T47D (cell line): ENCODE measurements at regions not wholly inside any gene's neighbourhood (a gene's known extent, or its start where the extent isn't known, plus 50 kb on each side); places are given as distances from the start of the nearest gene placed in this dataset.
A peak's percentile ranks its signal among the peaks of the same experiment; 100 is the strongest.

Source experiments
- DNase-seq, 2 experiments: peaks; one replicate each; pipeline versions ENCODE4 v3.0.0 to v3.0.0-alpha.2; 2011 to 2012; ENCODE audit warnings: low read depth in 1 of 2, low spot score in 1 of 2
- JUND ChIP-seq: IDR thresholded peaks from 2 replicates; pipeline ENCODE4 v1.6.1; 2012; ENCODE audit warnings: low read depth
- in situ Hi-C: cut with HindIII; loops from 2 replicates; pipeline ENCODE4 v1.10.0; 2016; ENCODE audit warnings: low sequenced_read_pairs, low pct_unique_long_range_greater_than_20kb

- in situ Hi-C loops: no loop called here
- DNase-seq: peak in 1 of 2 experiments; percentile 6
- TF ChIP-seq JUND: no peak
Measured at GRCh38 chr21:28338701-28339305, 653.9 kb downstream of the LTN1 start.

- no peak for TF ChIP-seq JUND
- in situ Hi-C loops: no loop called here
- peak; percentile 8 to 75 for DNase-seq
Measured at GRCh38 chr21:28337315-28337714, 655.4 kb downstream of the LTN1 start.

GRCh38 chr21:28336314-28336713 lies 656.4 kb downstream of the LTN1 start:
- in situ Hi-C loops: no loop called here
- no peak for TF ChIP-seq JUND
- DNase-seq: peak in 1 of 2 experiments; percentile 48

GRCh38 chr21:28334407-28334806 lies 658.3 kb downstream of the LTN1 start:
- in situ Hi-C loops: no loop called here
- DNase-seq: no peak
- TF ChIP-seq JUND: no peak

GRCh38 chr21:28333578-28334075 lies 659.0 kb downstream of the LTN1 start:
- no peak for DNase-seq
- in situ Hi-C loops: no loop called here
- no peak for TF ChIP-seq JUND

- no peak for TF ChIP-seq JUND
- in situ Hi-C loops: no loop called here
- DNase-seq: no peak
Measured at GRCh38 chr21:28332796-28333195, 659.9 kb downstream of the LTN1 start.

DNA sequence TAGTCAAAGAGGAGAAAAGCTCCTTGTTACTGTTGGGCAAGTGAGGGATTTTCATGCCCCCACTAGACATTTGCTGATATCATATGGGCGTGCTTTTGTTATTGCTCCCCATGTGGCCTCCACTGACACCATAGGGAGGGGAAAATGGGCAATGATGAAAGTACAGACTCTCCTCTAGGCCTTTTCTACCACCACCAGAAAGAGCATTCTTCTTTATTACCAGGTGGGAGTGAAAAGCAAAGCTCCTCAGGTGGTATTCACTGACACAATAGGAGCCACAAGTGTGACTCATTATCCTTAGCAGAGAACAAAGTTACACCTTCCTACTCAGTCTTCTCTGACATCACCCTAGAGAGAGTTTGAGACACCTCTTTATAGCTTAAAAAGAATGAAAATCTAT lies 667.1 kb downstream of the LTN1 start:
- in situ Hi-C loops: no loop called here
- no peak for DNase-seq
- TF ChIP-seq JUND: no peak

DNA sequence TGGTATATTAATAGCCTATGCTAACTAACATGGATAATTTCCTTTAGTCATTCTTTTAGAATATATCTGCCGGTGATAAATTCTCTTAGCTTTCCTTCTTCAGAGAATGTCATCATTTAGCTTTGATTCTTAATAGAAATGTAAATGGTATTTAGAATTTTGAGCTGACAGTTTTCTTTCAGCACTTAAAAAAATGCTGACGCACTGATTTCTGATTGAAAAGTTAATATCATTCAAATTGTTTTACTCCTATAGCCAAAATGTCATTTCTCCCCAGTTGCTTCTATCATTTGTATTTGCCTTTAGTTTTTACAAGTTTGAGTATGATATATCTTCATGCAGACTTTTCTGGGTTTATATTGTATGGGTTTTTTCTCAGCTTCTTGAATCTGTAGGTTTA lies 668.0 kb downstream of the LTN1 start:
- in situ Hi-C loops: no loop called here
- no peak for DNase-seq
- no peak for TF ChIP-seq JUND

DNA sequence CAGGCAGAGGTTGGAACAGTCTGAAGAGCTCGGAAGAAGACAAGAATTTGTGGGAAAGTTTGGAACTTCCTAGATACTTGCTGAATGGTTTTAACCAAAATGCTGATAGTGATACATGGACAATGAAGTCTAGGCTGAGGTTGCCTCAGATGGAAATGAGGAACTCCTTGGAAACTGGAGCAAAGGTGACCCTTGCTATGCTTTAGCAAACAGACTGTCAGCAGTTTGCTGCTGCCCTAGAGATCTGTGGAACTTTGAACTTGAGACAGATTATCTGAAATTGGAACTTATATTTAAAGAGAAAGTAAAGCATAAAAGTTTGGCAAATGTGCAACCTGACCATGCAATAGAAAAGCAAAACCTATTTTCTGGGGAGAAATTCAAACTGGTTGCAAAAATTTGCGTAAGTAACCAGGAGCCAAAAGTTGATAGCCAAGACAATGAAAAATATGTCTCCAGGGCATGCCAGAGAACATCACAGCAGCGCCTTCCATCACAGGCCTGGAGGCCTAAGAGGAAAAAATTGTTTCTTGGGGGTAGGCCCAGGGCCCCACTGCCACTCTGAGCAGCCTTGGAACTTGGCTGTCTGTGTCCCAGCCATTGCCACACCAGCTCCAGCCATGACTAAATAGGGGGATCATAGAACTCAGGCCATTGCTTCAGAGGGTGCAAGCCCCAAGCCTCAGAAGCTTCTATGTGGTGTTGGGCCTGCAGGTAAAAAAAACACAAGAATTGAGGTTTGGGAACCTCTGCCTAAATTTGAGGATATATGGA lies 675.3 kb downstream of the LTN1 start:
- DNase-seq: no peak
- no peak for TF ChIP-seq JUND
- in situ Hi-C loops: no loop called here

GRCh38 chr21:28311411-28312190 lies 681.1 kb downstream of the LTN1 start:
- in situ Hi-C loops: no loop called here
- no peak for TF ChIP-seq JUND
- DNase-seq: no peak

DNA sequence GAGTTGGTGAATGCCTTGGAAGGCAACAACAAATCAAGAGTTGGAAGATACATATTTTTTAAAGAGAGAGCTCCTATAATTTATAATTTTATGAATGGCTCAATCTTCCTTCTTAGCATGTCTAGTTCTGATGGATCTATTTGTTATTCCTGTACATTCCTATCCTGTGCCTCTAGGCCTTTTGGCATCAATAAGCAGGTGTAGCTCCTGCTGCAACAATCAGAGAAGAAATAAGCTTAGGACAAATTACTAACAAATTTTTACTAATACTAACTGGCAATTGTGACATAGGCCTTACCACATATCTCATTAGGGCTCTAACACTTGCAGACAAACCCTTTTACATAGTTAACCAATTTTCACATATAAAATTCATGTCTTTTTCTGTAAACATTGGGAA lies 682.0 kb downstream of the LTN1 start:
- peak; percentile 4 to 52 for DNase-seq
- in situ Hi-C loops: no loop called here
- TF ChIP-seq JUND: no peak

DNA sequence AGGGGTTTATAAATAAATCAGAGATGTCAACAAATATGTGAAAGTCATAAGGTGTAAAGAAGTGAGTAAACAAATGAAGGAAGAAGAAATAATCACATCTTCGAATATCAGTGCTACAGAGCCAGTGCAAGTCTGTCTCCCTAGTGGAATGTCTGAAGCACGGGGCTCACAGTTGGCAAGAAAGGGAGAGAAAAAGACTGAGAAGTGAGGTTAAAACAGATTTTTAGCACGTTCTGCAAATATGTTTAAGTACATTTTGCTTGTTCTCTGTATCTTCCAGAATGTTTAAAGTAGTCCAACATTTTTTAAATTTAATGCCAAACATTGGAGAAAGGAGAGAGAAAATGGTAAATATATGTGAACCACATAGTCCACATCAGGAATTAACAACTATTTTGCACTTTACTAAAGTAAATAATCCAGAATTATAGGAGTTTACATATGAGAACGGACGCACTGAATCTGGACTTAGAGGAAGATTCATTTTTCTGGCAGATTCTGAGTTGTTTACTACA lies 682.4 kb downstream of the LTN1 start:
- no peak for TF ChIP-seq JUND
- DNase-seq: no peak
- in situ Hi-C loops: no loop called here
